CD4-positive, alpha-beta T cell treated with Interleukin-1 beta for 1 hour (primary cell): ENCODE measurements at regions not wholly inside any gene's neighbourhood (a gene's known extent, or its start where the extent isn't known, plus 50 kb on each side); places are given as distances from the start of the nearest gene placed in this dataset.
"Not testable (repeated sequence)": the region's sequence is repeated elsewhere in the genome, so short reads cannot be mapped to it uniquely, and the experiment has no call there.

ENCODE experiments used
- DNase-seq, 2 donors: peaks; one replicate each; pipeline ENCODE4 v3.0.0-alpha.2; 2020 to 2022

GRCh38 chr11:33970984-33971466 is 79.1 kb upstream of the LMO2 start:
- peak in 1 of 2 donors; percentile 47 for DNase-seq

GRCh38 chr11:33967451-33967850 is 75.6 kb upstream of the LMO2 start:
- no peak for DNase-seq

GRCh38 chr11:33965032-33965431 is 73.2 kb upstream of the LMO2 start:
- no peak for DNase-seq

- DNase-seq: no peak
Measured at GRCh38 chr11:33959855-33960400, 68.1 kb upstream of the LMO2 start.

- DNase-seq: no peak
Measured at GRCh38 chr11:33957304-33957917, 65.5 kb upstream of the LMO2 start.

- no peak for DNase-seq
Measured at GRCh38 chr11:33956611-33957010, 64.7 kb upstream of the LMO2 start.

- no peak for DNase-seq
Measured at GRCh38 chr11:33953289-33953688, 61.4 kb upstream of the LMO2 start.

- DNase-seq: no peak
Measured at GRCh38 chr11:33952805-33953204, 60.9 kb upstream of the LMO2 start.

- no peak for DNase-seq
Measured at GRCh38 chr11:33949252-33949913, 57.5 kb upstream of the LMO2 start.

GRCh38 chr11:33948494-33948893 is 56.6 kb upstream of the LMO2 start:
- DNase-seq: no peak

GRCh38 chr11:33947918-33948317 is 56.0 kb upstream of the LMO2 start:
- DNase-seq: not testable (repeated sequence)

GRCh38 chr11:33946930-33947329 is 55.1 kb upstream of the LMO2 start:
- no peak for DNase-seq

GRCh38 chr11:33945481-33946268 is 53.8 kb upstream of the LMO2 start:
- DNase-seq: no peak

- DNase-seq: no peak
Measured at GRCh38 chr11:33944693-33945424, 53.0 kb upstream of the LMO2 start.

- no peak for DNase-seq
Measured at GRCh38 chr11:33944345-33944692, 52.4 kb upstream of the LMO2 start.

- DNase-seq: peak in 1 of 2 donors; percentile 15
Measured at GRCh38 chr11:33942954-33943353, 51.1 kb upstream of the LMO2 start.

GRCh38 chr11:33941637-33942160 is 49.8 kb upstream of the LMO2 start:
- peak in 1 of 2 donors; percentile 8 for DNase-seq
